ENCODE measurements at regions not wholly inside any gene's neighbourhood (a gene's known extent, or its start where the extent isn't known, plus 50 kb on each side); places are given as distances from the start of the nearest gene placed in this dataset.

GRCh38 chr13:106916329-106916976 is 348.5 kb upstream of the ARGLU1 start:
- DNase-seq: no peak

GRCh38 chr13:106915146-106915545 is 347.2 kb upstream of the ARGLU1 start:
- DNase-seq: no peak

GRCh38 chr13:106911627-106912026 is 343.7 kb upstream of the ARGLU1 start:
- DNase-seq: no peak

- DNase-seq: no peak
Observed at GRCh38 chr13:106911020-106911419, 343.1 kb upstream of the ARGLU1 start.

GRCh38 chr13:106906426-106906996 is 338.6 kb upstream of the ARGLU1 start:
- no peak for DNase-seq

- no peak for DNase-seq
Observed at GRCh38 chr13:106905380-106906162, 337.6 kb upstream of the ARGLU1 start.

- no peak for DNase-seq
Observed at GRCh38 chr13:106899442-106899841, 331.5 kb upstream of the ARGLU1 start.

GRCh38 chr13:106898231-106898630 is 330.3 kb upstream of the ARGLU1 start:
- no peak for DNase-seq

GRCh38 chr13:106888148-106888547 is 320.2 kb upstream of the ARGLU1 start:
- DNase-seq: no peak

- no peak for DNase-seq
Observed at GRCh38 chr13:106887686-106888085, 319.7 kb upstream of the ARGLU1 start.

- DNase-seq: no peak
Observed at GRCh38 chr13:106883976-106884375, 316.0 kb upstream of the ARGLU1 start.

- no peak for DNase-seq
Observed at GRCh38 chr13:106882246-106882645, 314.3 kb upstream of the ARGLU1 start.

- DNase-seq: no peak
Observed at GRCh38 chr13:106879806-106880205, 311.9 kb upstream of the ARGLU1 start.

- DNase-seq: no peak
Observed at GRCh38 chr13:106874323-106874722, 306.4 kb upstream of the ARGLU1 start.

GRCh38 chr13:106873810-106874209 is 305.9 kb upstream of the ARGLU1 start:
- DNase-seq: no peak

GRCh38 chr13:106867249-106867648 is 299.3 kb upstream of the ARGLU1 start:
- no peak for DNase-seq

GRCh38 chr13:106865716-106866440 is 297.9 kb upstream of the ARGLU1 start:
- DNase-seq: no peak

- no peak for DNase-seq
Observed at GRCh38 chr13:106859533-106859904, 291.6 kb upstream of the ARGLU1 start.

GRCh38 chr13:106858903-106859532 is 291.1 kb upstream of the ARGLU1 start:
- DNase-seq: no peak

GRCh38 chr13:106852436-106852835 is 284.5 kb upstream of the ARGLU1 start:
- DNase-seq: no peak

GRCh38 chr13:106850973-106851650 is 283.2 kb upstream of the ARGLU1 start:
- no peak for DNase-seq

Measured in central memory CD4-positive, alpha-beta T cell (primary cell).